Vagina (tissue), 2 donors: ENCODE measurements at regions not wholly inside any gene's neighbourhood (a gene's known extent, or its start where the extent isn't known, plus 50 kb on each side); places are given as distances from the start of the nearest gene placed in this dataset.

ENCODE experiments used
- DNase-seq, 2 donors: peaks; one replicate each; pipeline ENCODE4 v3.0.0-alpha.2; 2017; ENCODE audit errors: extremely low spot score in 2 of 2
- H3K27ac ChIP-seq: fragments of 200-600 bp; sonication (generic); one replicate; pipeline ENCODE4 v1.5.1; 2019
- H3K27me3 ChIP-seq: fragments of 200-600 bp; sonication (generic); one replicate; pipeline ENCODE4 v1.5.1; 2019
- H3K36me3 ChIP-seq, 2 donors: fragments of 200-600 bp; sonication (generic); one replicate each; pipeline ENCODE4 v1.5.1; 2017 to 2019
- H3K4me1 ChIP-seq: fragments of 200-600 bp; sonication (generic); one replicate; pipeline ENCODE4 v1.5.1; 2019
- H3K4me3 ChIP-seq, 2 donors: fragments of 200-600 bp; sonication (generic); 1 replicate in 1 of 2; 2 replicates in 1 of 2; pipeline ENCODE4 v1.5.1; 2016 to 2019
- H3K9me3 ChIP-seq: fragments of 200-600 bp; sonication (generic); one replicate; pipeline ENCODE4 v1.5.1; 2019
- CTCF ChIP-seq, 3 experiments: fragments of 450-650 bp in 2 of 3; fragments of 200-600 bp in 1 of 3; sonication (generic) in 1 of 3; IDR thresholded peaks; one replicate each; pipeline ENCODE4 v1.5.1; 2017 to 2019; ENCODE audit warnings: antibody characterized with exemption in 3 of 3, mild to moderate bottlenecking in 2 of 3, moderate library complexity in 2 of 3
- POLR2A ChIP-seq, 2 donors: fragments of 450-650 bp; IDR thresholded peaks; one replicate each; pipeline ENCODE4 v1.6.1; 2017; ENCODE audit warnings: antibody characterized with exemption in 2 of 2, mild to moderate bottlenecking in 2 of 2, moderate library complexity in 2 of 2
- POLR2AphosphoS5 ChIP-seq, 2 donors: sonication (generic); formaldehyde crosslinking; IDR thresholded peaks; one replicate each; pipeline ENCODE4 v1.9.0; 2017; ENCODE audit warnings: antibody characterized with exemption in 2 of 2, mild to moderate bottlenecking in 2 of 2, low read depth in 1 of 2; ENCODE audit not compliant: insufficient read depth in 1 of 2
- intact Hi-C: fragments of 100-400 bp; cut with DNase I; formaldehyde crosslinking; loops from one replicate; pipeline ENCODE4 v1.15.1; 2023

DNA sequence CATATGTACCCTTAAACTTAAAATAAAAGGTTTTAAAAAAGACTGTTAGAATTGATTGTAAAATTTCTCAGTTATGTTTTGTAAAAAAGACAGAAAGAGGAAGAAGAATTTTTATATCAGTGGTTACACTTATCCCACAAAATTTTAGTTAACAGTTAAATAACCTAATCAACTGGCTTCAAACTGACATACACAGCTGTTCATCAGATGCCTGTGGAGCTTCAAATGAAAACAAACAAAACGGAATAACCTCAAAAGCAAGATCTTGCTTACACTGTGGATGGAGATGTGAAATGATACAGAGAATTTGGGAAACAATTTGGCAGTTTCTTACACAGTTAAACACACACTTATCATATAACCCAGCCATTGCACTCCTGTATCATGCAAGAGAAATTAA lies 521.0 kb downstream of the ETS1 start:
- no peak overlapping the region for H3K27ac ChIP-seq
- intact Hi-C loops = no loop called here
- no peak for DNase-seq
- no peak for TF ChIP-seq POLR2AphosphoS5 (IDR thresholded peaks at IDR 0.05; ENCODE audit: insufficient read depth in 1 of 2, low read depth in 1 of 2)
- TF ChIP-seq POLR2A (IDR thresholded peaks at IDR 0.05) = no peak
- no peak for TF ChIP-seq CTCF (IDR thresholded peaks at IDR 0.05)
- H3K4me3 ChIP-seq = no peak overlapping the region
- no peaks in the 10 kb centered on the region for H3K27me3 ChIP-seq
- H3K4me1 ChIP-seq = no peaks in the 10 kb centered on the region
- H3K36me3 ChIP-seq = no peaks in the 10 kb centered on the region
- no peaks in the 10 kb centered on the region for H3K9me3 ChIP-seq

DNA sequence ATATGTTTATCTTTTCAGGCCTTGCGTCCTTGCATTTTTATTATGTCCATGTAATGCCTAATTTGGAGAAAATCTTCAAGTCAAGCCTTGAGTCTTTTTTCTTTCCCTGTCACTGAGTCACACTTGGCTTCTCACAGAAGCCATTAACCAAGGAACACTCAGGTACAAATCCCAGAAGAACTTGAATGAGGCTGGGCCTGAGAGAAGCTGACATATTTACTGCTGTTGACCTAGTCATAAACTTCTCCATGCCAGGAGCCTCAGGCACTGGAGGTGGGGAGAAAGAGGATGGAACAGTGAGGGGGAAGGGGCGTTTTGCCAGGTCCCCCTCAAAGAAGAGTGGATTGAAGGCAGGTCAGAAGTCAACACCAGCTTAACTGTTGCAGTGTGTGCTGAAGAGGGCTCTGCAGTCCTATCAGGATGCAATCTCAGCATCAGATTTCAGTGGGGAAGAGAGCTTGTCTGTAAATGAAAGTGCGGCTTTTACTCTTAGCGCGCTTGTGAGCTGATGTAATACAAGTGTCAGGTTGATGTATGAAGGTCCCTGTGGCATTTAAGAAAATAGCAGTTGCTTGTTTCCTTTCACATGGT lies 526.0 kb downstream of the ETS1 start:
- no peaks in the 10 kb centered on the region for H3K36me3 ChIP-seq
- no peak overlapping the region for H3K27ac ChIP-seq
- intact Hi-C loops = no loop called here
- H3K9me3 ChIP-seq = no peaks in the 10 kb centered on the region
- TF ChIP-seq POLR2AphosphoS5 (IDR thresholded peaks at IDR 0.05; ENCODE audit: insufficient read depth in 1 of 2, low read depth in 1 of 2) (no peak), CTCF (IDR thresholded peaks at IDR 0.05) (no peak), POLR2A (IDR thresholded peaks at IDR 0.05) (no peak)
- H3K4me1 ChIP-seq = no peaks in the 10 kb centered on the region
- no peak for DNase-seq
- H3K27me3 ChIP-seq = no peaks in the 10 kb centered on the region
- H3K4me3 ChIP-seq = no peak overlapping the region

DNA sequence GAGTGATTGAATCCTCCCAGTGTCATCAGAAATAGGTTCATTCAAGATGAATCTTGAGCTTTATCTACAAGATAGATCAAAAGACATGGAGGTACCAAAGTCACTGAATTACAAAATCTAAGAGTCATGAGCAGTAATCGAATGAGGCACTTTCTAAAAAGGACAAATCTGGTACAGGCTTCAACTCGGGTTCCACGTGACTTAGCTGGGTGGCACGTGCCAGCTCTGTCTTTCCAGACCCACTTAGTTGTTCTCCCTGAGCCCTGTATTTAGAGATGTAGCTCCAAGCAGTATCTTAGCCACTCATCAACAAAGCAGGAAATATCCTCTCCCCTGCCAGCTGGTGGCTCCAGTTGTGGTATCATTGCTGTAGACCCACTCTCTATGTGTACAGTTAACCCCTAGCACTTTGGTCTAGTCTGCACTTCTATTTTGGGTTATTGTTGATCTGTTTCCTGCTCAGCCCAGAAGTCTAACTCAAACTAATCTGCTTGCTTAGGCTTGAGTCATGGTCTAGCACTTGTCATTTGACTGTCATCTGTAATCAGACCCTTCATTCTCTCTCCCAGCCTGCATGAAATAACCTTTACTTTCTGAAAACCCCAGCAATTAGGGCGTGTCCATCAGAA lies 528.7 kb downstream of the ETS1 start:
- intact Hi-C loops = no loop called here
- H3K27me3 ChIP-seq = no peaks in the 10 kb centered on the region
- no peaks in the 10 kb centered on the region for H3K4me1 ChIP-seq
- H3K36me3 ChIP-seq = no peaks in the 10 kb centered on the region
- no peaks in the 10 kb centered on the region for H3K9me3 ChIP-seq
- no peak for DNase-seq
- TF ChIP-seq CTCF (IDR thresholded peaks at IDR 0.05) (no peak), POLR2AphosphoS5 (IDR thresholded peaks at IDR 0.05; ENCODE audit: insufficient read depth in 1 of 2, low read depth in 1 of 2) (no peak), POLR2A (IDR thresholded peaks at IDR 0.05) (no peak)
- H3K27ac ChIP-seq = no peak overlapping the region
- H3K4me3 ChIP-seq = no peak overlapping the region

DNA sequence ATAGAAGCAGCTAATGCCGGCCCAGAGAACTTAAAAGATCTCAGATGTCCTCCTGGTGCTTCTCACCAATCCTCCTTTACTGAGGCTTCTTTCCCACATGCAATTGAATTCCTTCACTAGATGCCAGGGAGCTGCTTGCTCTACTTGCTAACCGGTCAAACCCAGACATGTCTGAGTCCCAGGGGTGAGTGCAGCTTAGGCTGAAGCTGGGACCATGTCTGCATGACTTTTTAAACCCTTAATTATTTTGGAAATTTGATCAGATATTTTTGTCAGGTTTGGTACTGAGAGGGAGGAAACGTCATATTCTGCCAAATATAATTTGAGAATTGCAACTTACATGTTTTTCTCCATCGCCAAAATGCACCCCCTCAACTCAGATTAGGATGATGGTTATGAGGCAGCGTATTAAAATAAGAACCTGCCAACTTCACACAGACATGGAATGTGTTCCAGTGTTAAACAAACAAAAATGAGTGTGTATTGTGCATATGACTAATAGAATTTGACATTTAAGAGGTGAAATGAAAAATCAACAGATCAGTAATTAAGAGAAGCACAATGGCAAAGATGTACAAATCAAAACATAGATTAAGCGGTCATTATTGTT lies 529.5 kb downstream of the ETS1 start:
- Histone ChIP-seq H3K4me3 (no peak overlapping the region), H3K9me3 (no peaks in the 10 kb centered on the region), H3K4me1 (no peaks in the 10 kb centered on the region), H3K27me3 (no peaks in the 10 kb centered on the region), H3K27ac (no peak overlapping the region), H3K36me3 (no peaks in the 10 kb centered on the region)
- no peak for DNase-seq
- intact Hi-C loops = no loop called here
- TF ChIP-seq CTCF (IDR thresholded peaks at IDR 0.05) = no peak
- no peak for TF ChIP-seq POLR2A (IDR thresholded peaks at IDR 0.05)

DNA sequence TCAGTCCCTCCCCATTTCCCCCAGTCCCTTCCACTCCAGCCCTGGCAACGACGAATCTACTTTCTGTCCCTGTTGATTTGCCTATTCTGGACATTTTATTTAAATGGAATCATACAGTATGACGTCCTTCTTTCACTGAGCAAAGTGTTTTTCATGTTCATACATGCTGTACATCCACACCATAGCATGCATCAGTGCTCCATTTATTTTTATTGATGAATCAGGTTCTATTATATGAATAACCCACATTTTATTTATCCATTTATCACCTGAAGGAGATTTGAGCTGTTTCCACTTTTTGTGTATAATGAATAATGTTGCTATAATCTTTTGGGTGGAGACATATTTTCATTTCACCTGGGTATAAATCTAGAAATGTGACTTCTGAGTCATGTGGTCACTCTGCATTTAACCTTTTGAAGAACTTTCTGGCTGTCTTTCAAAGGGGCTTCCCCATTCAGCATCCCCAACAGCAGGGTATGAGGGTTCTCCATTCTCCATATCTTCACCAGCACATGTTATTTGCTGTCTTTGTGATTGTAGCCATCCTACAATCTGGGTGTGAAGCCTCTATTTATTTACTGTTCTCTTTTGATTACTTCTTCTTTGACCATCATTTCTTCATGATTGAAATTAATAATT lies 531.7 kb downstream of the ETS1 start:
- Histone ChIP-seq H3K27ac (no peak overlapping the region), H3K36me3 (no peaks in the 10 kb centered on the region), H3K27me3 (no peaks in the 10 kb centered on the region), H3K4me1 (no peaks in the 10 kb centered on the region), H3K4me3 (no peak overlapping the region), H3K9me3 (no peaks in the 10 kb centered on the region)
- no peak for TF ChIP-seq POLR2AphosphoS5 (IDR thresholded peaks at IDR 0.05; ENCODE audit: insufficient read depth in 1 of 2, low read depth in 1 of 2)
- TF ChIP-seq CTCF (IDR thresholded peaks at IDR 0.05) = no peak
- no peak for TF ChIP-seq POLR2A (IDR thresholded peaks at IDR 0.05)
- intact Hi-C loops = no loop called here
- no peak for DNase-seq
